GM23338 (cell line): ENCODE measurements at regions not wholly inside any gene's neighbourhood (a gene's known extent, or its start where the extent isn't known, plus 50 kb on each side); places are given as distances from the start of the nearest gene placed in this dataset.

Source experiments
- ATAC-seq: fragments of 200-7000 bp; cut with Tn5 transposase; 3 replicates; pipeline ENCODE4 v1.9.1; 2020
- DNase-seq: peaks from one replicate; pipeline ENCODE4 v3.0.0-alpha.2; 2015; ENCODE audit warnings: low spot score
- H2AFZ ChIP-seq: fragments of 200-600 bp; sonication (generic); 2 replicates; pipeline ENCODE4 v1.8.0; 2016; ENCODE audit warnings: antibody characterized with exemption, mild to moderate bottlenecking, moderate library complexity
- H3F3A ChIP-seq: fragments of 200-600 bp; sonication (generic); replicated peaks from 2 replicates; pipeline ENCODE4 v1.8.0; 2017; ENCODE audit warnings: antibody characterized with exemption, mixed run types, low read depth
- H3K27ac ChIP-seq: fragments of 200-600 bp; sonication (generic); 2 replicates; pipeline ENCODE4 v1.6.1; 2016; ENCODE audit warnings: low read depth
- H3K27me3 ChIP-seq: fragments of 200-600 bp; sonication (generic); 2 replicates; pipeline ENCODE4 v1.8.0; 2016; ENCODE audit warnings: mild to moderate bottlenecking, mixed run types, moderate library complexity; ENCODE audit not compliant: insufficient read depth
- H3K36me3 ChIP-seq: fragments of 200-600 bp; sonication (generic); 2 replicates; pipeline ENCODE4 v1.8.0; 2016; ENCODE audit warnings: mild to moderate bottlenecking; ENCODE audit not compliant: insufficient read depth
- H3K4me1 ChIP-seq: fragments of 200-600 bp; sonication (generic); 2 replicates; pipeline ENCODE4 v1.8.0; 2016; ENCODE audit warnings: mild to moderate bottlenecking, moderate library complexity; ENCODE audit not compliant: insufficient read depth
- H3K4me2 ChIP-seq: fragments of 200-600 bp; sonication (generic); 2 replicates; pipeline ENCODE4 v1.7.1; 2017; ENCODE audit warnings: mixed run types
- H3K4me3 ChIP-seq: fragments of 200-600 bp; sonication (generic); 2 replicates; pipeline ENCODE4 v1.6.1; 2016; ENCODE audit warnings: mixed run types
- H3K79me2 ChIP-seq: fragments of 200-600 bp; sonication (generic); replicated peaks from 2 replicates; pipeline ENCODE4 v1.8.0; 2017; ENCODE audit warnings: mild to moderate bottlenecking; ENCODE audit not compliant: insufficient read depth
- H3K9me2 ChIP-seq: fragments of 200-600 bp; sonication (generic); 2 replicates; pipeline ENCODE4 v1.8.0; 2017; ENCODE audit not compliant: insufficient read depth
- H4K20me1 ChIP-seq: fragments of 200-600 bp; sonication (generic); replicated peaks from 2 replicates; pipeline ENCODE4 v1.8.0; 2017; ENCODE audit warnings: mild to moderate bottlenecking; ENCODE audit not compliant: insufficient read depth
- H3K27ac Mint-ChIP-seq: 2 replicates; pipeline ENCODE4 v1.8.0; 2020; ENCODE audit warnings: inconsistent platforms, mild to moderate bottlenecking, moderate library complexity, mixed read lengths
- H3K27me3 Mint-ChIP-seq: 3 replicates; pipeline ENCODE4 v1.8.0; 2022; ENCODE audit warnings: low read depth, mild to moderate bottlenecking, moderate library complexity, mixed read lengths, inconsistent platforms; ENCODE audit not compliant: insufficient read depth, poor library complexity
- H3K36me3 Mint-ChIP-seq: 3 replicates; pipeline ENCODE4 v1.8.0; 2021; ENCODE audit warnings: low read depth, mild to moderate bottlenecking, inconsistent platforms, moderate library complexity, mixed read lengths
- H3K4me1 Mint-ChIP-seq: 3 replicates; pipeline ENCODE4 v1.8.0; 2020; ENCODE audit warnings: mild to moderate bottlenecking, inconsistent platforms, mixed read lengths
- H3K4me3 Mint-ChIP-seq: 3 replicates; pipeline ENCODE4 v1.8.0; 2021; ENCODE audit warnings: moderate library complexity, mild to moderate bottlenecking, inconsistent platforms, mixed read lengths
- H3K9me3 Mint-ChIP-seq: 3 replicates; pipeline ENCODE4 v1.8.0; 2020; ENCODE audit warnings: moderate library complexity, mild to moderate bottlenecking, inconsistent platforms, mixed read lengths
- CREB1 ChIP-seq: fragments of 250-450 bp; sonication (Bioruptor Pico); IDR thresholded peaks from 2 replicates; pipeline ENCODE4 v1.5.0; 2020; ENCODE audit warnings: low read depth, mild to moderate bottlenecking, moderate library complexity
- CTCF ChIP-seq, 2 experiments: fragments of 200-600 bp in 1 of 2; sonication (generic) in 1 of 2; conservative IDR thresholded peaks; 2 replicates each; pipeline versions ENCODE4 v1.5.1 to v1.6.1; 2016 to 2017; ENCODE audit warnings: antibody characterized with exemption in 2 of 2, low read depth in 2 of 2, mild to moderate bottlenecking in 2 of 2, moderate library complexity in 1 of 2
- ETS1 ChIP-seq: IDR thresholded peaks from 2 replicates; pipeline ENCODE4 v1.6.1; 2016; ENCODE audit warnings: antibody characterized with exemption
- EZH2 ChIP-seq: fragments of 200-600 bp; sonication (generic); IDR thresholded peaks from one replicate; pipeline ENCODE4 v1.8.0; 2017; ENCODE audit warnings: antibody characterized with exemption, mild to moderate bottlenecking, low read depth; ENCODE audit not compliant: unreplicated experiment
- EZH2phosphoT487 ChIP-seq: fragments of 200-600 bp; sonication (generic); IDR thresholded peaks from one replicate; pipeline ENCODE4 v1.8.1; 2018; ENCODE audit warnings: antibody characterized with exemption; ENCODE audit not compliant: unreplicated experiment
- JUNB ChIP-seq: IDR thresholded peaks from one replicate; pipeline ENCODE4 v1.6.1; 2016; ENCODE audit warnings: antibody characterized with exemption; ENCODE audit not compliant: unreplicated experiment
- NANOG ChIP-seq: IDR thresholded peaks from 2 replicates; pipeline ENCODE4 v1.6.1; 2016; ENCODE audit warnings: antibody characterized with exemption, borderline replicate concordance
- POLR2AphosphoS5 ChIP-seq: IDR thresholded peaks from 2 replicates; pipeline ENCODE4 v1.6.1; 2016; ENCODE audit warnings: antibody characterized with exemption, low read depth
- REST ChIP-seq: IDR thresholded peaks from one replicate; pipeline ENCODE4 v1.6.1; 2018; ENCODE audit warnings: antibody characterized with exemption; ENCODE audit not compliant: unreplicated experiment
- STAT1 ChIP-seq: IDR thresholded peaks from one replicate; pipeline ENCODE4 v1.6.1; 2016; ENCODE audit warnings: antibody characterized with exemption; ENCODE audit not compliant: unreplicated experiment
- ZNF114 ChIP-seq: fragments of 250-450 bp; sonication (Bioruptor Pico); IDR thresholded peaks from 2 replicates; pipeline ENCODE4 v1.5.0; 2020; ENCODE audit warnings: mild to moderate bottlenecking, moderate library complexity
- ZNF331 ChIP-seq: fragments of 250-450 bp; sonication (Bioruptor Pico); IDR thresholded peaks from 2 replicates; pipeline ENCODE4 v1.5.0; 2020; ENCODE audit warnings: low read depth, mild to moderate bottlenecking, moderate library complexity

- TF ChIP-seq CTCF (conservative IDR thresholded peaks at IDR 0.05; ENCODE audit: low read depth in 2 of 2), result no peak
- TF ChIP-seq NANOG, result no peak
- TF ChIP-seq EZH2phosphoT487, result no peak
Measured at GRCh38 chr3:182122779-182123178, 411.1 kb downstream of the SOX2 start (continued).

- no peaks in the 10 kb centered on the region for H4K20me1 ChIP-seq
- Mint-ChIP-seq H3K27ac (no peak overlapping the region), H3K36me3 (no peaks in the 10 kb centered on the region), H3K9me3 (no peaks in the 10 kb centered on the region), H3K4me3 (no peak overlapping the region), H3K4me1 (peaks cover 32% of the 10 kb centered on the region), H3K27me3 (peaks cover 24% of the 10 kb centered on the region)
- no peak overlapping the region for H3K4me3 ChIP-seq
- no peak overlapping the region for H3K4me2 ChIP-seq
- peaks cover 8% of the 10 kb centered on the region for H3K4me1 ChIP-seq
- no peak for ATAC-seq
- H3K9me2 ChIP-seq, result no peaks in the 10 kb centered on the region; the same call in 1 of the 2 replicates
- H3K27ac ChIP-seq, result no peak overlapping the region
- H3K36me3 ChIP-seq, result no peaks in the 10 kb centered on the region
- H3K79me2 ChIP-seq, result no peaks in the 10 kb centered on the region
- no peaks in the 10 kb centered on the region for H3F3A ChIP-seq
- no peak overlapping the region for H2AFZ ChIP-seq
- H3K27me3 ChIP-seq, result peaks cover 51% of the 10 kb centered on the region
- no peak for DNase-seq
- TF ChIP-seq CREB1 (CRISPR knock-in tag), result no peak
- no peak for TF ChIP-seq ZNF331
- TF ChIP-seq EZH2phosphoT487, result no peak
- no peak for TF ChIP-seq JUNB
- no peak for TF ChIP-seq ZNF114 (CRISPR knock-in tag)
- TF ChIP-seq POLR2AphosphoS5, result no peak
- no peak for TF ChIP-seq NANOG
- no peak for TF ChIP-seq REST
- TF ChIP-seq STAT1, result no peak
- TF ChIP-seq CTCF (conservative IDR thresholded peaks at IDR 0.05; ENCODE audit: low read depth in 2 of 2), result no peak
- TF ChIP-seq EZH2, result no peak
- TF ChIP-seq ETS1, result no peak
Measured at GRCh38 chr3:182124187-182124586, 412.5 kb downstream of the SOX2 start.
